SJCRH30 (cell line): ENCODE measurements at regions not wholly inside any gene's neighbourhood (a gene's known extent, or its start where the extent isn't known, plus 50 kb on each side); places are given as distances from the start of the nearest gene placed in this dataset.
"Not testable (repeated sequence)": the region's sequence is repeated elsewhere in the genome, so short reads cannot be mapped to it uniquely, and the experiment has no call there.

Experiments
- DNase-seq, 2 experiments: peaks; one replicate each; pipeline ENCODE4 v3.0.0-alpha.2; 2015 to 2020
- H3K27ac ChIP-seq: fragments of 250-450 bp; sonication (Bioruptor Pico); 2 replicates; pipeline ENCODE4 v1.5.1; 2020; ENCODE audit warnings: mild to moderate bottlenecking, moderate library complexity
- H3K27me3 ChIP-seq: fragments of 250-450 bp; sonication (Bioruptor Pico); 2 replicates; pipeline ENCODE4 v1.5.1; 2020; ENCODE audit warnings: mild to moderate bottlenecking, moderate library complexity
- H3K36me3 ChIP-seq: fragments of 250-450 bp; sonication (Bioruptor Pico); 2 replicates; pipeline ENCODE4 v1.5.1; 2020; ENCODE audit warnings: mild to moderate bottlenecking, moderate library complexity
- H3K4me1 ChIP-seq: fragments of 250-450 bp; sonication (Bioruptor Pico); 2 replicates; pipeline ENCODE4 v1.5.1; 2020; ENCODE audit warnings: mild to moderate bottlenecking, moderate library complexity
- H3K4me3 ChIP-seq: fragments of 250-450 bp; sonication (Bioruptor Pico); 2 replicates; pipeline ENCODE4 v1.5.1; 2020; ENCODE audit warnings: mild to moderate bottlenecking, moderate library complexity
- H3K9me3 ChIP-seq: fragments of 250-450 bp; sonication (Bioruptor Pico); replicated peaks from 2 replicates; pipeline ENCODE4 v1.5.1; 2020; ENCODE audit warnings: mild to moderate bottlenecking, moderate library complexity

DNA sequence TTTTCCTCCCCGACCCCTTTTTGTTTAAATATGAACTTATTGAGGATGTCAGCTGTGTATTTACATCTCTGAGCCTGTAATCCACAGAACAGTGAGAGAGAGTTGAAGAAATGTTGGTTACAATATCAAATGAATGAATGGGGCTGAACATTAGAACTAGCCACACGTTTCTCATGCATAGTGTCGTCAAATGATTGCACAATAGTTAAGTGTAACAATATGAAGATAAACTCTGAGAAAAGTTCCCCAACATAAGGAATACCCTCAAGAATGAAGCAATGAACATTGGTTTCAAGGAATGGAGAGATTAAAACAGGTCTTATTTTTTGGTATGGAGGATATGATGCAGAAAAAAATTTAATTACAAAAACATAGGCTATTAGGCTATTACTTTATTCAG lies 100.5 kb upstream of the DTNBP1 start:
- no peak overlapping the region for H3K4me3 ChIP-seq
- H3K9me3 ChIP-seq = no peaks in the 10 kb centered on the region
- no peaks in the 10 kb centered on the region for H3K36me3 ChIP-seq
- H3K27me3 ChIP-seq = no peaks in the 10 kb centered on the region
- no peak for DNase-seq
- no peaks in the 10 kb centered on the region; the same call in 1 of the 2 replicates for H3K4me1 ChIP-seq
- H3K27ac ChIP-seq = no peak overlapping the region

DNA sequence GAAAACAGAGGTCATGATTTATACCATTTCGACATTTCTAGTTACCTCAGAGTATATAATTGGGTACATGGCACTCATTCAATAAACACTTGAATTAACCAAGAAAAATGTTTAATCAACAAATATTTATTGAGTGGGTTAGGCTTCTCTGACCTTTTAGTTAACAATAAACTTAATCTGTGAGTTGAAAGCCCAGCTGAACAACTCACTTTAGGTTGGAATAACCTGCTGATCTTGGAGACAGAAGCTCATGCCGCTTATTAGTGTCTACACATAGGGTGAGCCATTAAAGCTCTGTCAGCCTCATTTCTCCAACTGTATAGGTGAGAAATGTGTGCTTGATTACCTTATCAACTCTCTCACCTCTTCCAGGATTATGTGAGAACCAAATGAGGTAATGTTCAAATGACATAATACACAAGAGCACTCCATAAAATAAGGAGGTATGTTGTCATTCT lies 98.2 kb upstream of the DTNBP1 start:
- H3K9me3 ChIP-seq = no peaks in the 10 kb centered on the region
- H3K4me1 ChIP-seq = no peaks in the 10 kb centered on the region; the same call in 1 of the 2 replicates
- H3K36me3 ChIP-seq = no peaks in the 10 kb centered on the region
- H3K27ac ChIP-seq = no peak overlapping the region
- no peak overlapping the region for H3K4me3 ChIP-seq
- H3K27me3 ChIP-seq = no peaks in the 10 kb centered on the region
- DNase-seq = no peak

DNA sequence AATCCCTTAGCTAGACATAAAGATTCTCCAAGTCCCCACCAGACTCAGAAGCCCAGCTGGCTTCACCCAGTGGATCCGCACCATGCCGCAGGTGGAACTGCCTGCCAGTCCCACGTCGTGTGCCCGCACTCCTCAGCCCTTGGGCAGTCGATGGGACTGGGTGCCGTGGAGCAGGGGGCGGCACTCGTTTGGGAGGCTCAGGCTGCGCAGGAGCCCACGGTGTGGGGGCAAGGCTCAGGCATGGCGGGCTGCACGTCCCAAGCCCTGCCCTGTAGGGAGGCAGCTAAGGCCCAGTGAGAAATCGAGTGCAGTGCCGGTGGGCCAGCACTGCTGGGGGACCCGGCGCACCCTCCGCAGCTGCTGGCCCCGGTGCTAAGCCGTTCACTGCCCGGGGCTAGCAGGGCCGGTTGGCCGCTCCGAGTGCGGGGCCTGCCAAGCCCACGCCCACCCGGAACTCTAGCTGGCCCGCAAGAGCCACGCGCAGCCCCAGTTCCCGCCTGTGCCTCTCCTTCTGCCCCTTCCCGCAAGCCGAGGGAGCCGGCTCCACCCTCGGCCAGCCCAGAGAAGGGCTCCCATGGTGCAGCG lies 95.9 kb upstream of the DTNBP1 start:
- no peak for DNase-seq
- H3K27me3 ChIP-seq = no peaks in the 10 kb centered on the region
- no peak overlapping the region for H3K4me3 ChIP-seq
- H3K9me3 ChIP-seq = no peaks in the 10 kb centered on the region
- H3K27ac ChIP-seq = no peak overlapping the region
- peaks cover 2% of the 10 kb centered on the region for H3K4me1 ChIP-seq
- no peaks in the 10 kb centered on the region for H3K36me3 ChIP-seq

DNA sequence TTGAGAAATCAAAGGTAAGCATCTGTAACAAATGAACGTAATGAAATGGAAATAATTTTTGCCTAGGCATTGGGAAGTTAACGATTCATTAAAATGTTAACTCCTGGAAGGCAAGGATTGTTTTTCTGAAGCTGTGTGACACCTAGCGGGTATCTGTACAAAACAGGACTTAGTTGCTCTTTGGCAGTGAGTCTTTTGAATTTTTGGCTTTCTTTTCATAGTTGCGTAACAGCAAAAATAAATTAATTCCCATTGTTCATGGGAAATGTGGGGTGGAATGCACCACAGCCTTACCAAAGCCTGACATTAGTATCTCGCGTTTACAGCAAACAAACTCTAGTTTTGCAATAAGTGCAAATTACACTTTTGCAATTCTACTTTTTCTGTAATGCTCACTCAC lies 92.7 kb upstream of the DTNBP1 start:
- Histone ChIP-seq H3K36me3 (no peaks in the 10 kb centered on the region), H3K9me3 (no peaks in the 10 kb centered on the region), H3K4me1 (peaks cover 2% of the 10 kb centered on the region; the same call in 1 of the 2 replicates), H3K27ac (no peak overlapping the region), H3K4me3 (no peak overlapping the region), H3K27me3 (no peaks in the 10 kb centered on the region)
- no peak for DNase-seq

DNA sequence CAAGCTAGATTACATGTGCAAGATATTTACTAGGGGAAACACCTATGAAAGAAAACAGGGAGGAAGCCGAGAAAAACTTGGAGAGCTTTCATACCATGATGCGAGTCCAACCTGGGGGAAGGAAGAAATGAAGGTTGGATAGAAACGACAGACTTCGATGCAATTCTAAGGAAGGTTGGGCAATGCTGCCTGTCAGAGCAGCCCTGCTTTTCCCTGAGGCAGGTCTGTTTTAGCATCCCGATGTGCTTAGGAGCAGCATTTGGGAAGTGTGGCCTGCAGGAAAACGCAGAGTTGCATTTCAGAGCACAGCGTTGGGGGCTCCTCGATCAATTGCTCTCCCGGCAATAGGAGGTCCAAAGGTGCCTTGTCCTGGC lies 91.9 kb upstream of the DTNBP1 start:
- Histone ChIP-seq H3K4me3 (no peak overlapping the region), H3K9me3 (no peaks in the 10 kb centered on the region), H3K4me1 (peaks cover 2% of the 10 kb centered on the region; the same call in 1 of the 2 replicates), H3K36me3 (no peaks in the 10 kb centered on the region), H3K27ac (no peak overlapping the region), H3K27me3 (no peaks in the 10 kb centered on the region)
- no peak for DNase-seq

DNA sequence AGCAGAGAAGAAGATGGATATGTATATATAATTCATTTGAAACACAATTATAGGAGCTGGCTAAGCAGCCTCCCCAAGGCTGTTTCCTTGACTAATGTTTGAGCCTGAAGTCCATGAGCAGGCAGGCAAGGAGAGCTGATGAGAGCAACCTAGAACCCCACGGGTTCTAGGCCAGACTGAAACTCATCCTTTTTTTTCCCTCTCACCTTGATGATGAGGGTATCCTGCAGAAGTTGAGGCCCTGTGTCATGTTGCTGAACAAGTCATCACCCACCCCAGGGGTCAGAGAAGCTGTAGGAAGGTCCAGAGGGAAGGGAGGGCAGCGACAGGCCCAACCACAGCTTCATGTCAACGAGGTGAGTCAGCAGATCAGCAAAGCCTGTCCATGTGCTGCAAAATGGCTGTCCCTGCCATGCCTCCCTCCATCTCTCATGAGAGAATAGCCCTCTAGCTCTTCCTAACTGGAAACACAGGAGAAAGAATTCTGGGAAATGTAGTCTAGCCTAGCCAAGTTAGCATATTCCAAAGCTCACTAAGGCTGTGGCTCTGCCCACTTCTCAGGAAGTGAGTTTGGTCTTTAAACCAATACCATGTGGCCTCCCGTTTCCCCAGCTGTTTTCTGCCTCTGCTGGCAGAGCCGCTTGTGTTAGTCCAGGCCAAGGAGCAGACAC lies 91.3 kb upstream of the DTNBP1 start:
- Histone ChIP-seq H3K36me3 (no peaks in the 10 kb centered on the region), H3K4me3 (no peak overlapping the region), H3K27me3 (no peaks in the 10 kb centered on the region), H3K9me3 (no peaks in the 10 kb centered on the region), H3K27ac (no peak overlapping the region), H3K4me1 (peaks cover 2% of the 10 kb centered on the region; the same call in 1 of the 2 replicates)
- peak; percentile 32 to 35 for DNase-seq

DNA sequence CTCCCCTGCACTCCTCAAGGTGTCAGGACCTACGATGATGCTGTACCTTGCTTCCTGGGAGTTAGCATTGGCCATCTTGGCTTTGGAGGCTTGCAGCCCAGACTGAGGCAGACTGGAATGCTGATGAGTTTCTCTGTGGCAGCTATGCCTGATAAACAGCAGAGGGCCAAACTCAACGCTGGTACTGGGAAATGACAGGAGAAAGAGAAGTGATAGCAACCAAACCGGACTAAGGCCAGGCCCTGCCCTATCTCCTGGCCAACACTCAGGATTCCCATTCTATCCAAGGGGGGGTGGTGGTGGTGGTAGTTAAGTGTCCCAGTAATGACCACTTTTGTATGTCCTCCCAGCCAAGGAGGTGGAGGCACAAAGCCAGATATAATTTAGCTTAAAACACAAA lies 90.0 kb upstream of the DTNBP1 start:
- peaks cover 2% of the 10 kb centered on the region; the same call in 1 of the 2 replicates for H3K4me1 ChIP-seq
- H3K9me3 ChIP-seq = no peaks in the 10 kb centered on the region
- no peak for DNase-seq
- no peaks in the 10 kb centered on the region for H3K27me3 ChIP-seq
- H3K4me3 ChIP-seq = no peak overlapping the region
- no peak overlapping the region for H3K27ac ChIP-seq
- H3K36me3 ChIP-seq = no peaks in the 10 kb centered on the region

DNA sequence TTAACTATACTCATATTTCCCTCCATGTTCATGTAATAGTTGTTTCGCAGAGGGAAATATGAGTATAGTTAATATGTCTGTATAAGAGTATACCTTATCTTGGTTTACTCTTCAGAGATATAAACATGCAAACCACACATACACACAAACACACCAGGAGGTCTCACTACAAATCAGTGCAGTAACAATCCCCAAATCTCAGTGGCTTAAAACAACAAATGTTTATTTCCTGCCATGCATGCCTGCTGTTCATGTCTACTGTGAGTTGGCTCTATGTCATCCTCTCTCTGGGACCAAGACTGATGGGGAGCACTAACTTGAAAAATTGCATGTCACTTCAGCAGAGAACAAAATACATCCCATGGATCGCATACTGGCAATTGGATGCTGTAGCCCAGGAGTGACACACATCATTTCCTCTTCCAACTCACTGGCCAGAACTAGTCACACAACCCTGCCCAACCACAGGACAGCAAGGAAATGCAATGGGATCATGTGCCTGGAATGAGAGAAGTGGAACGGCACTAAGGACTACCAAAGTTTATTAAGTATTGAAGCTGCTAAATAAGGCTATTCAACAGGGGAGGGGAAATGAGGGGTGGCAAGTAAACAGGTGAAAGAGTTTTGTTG lies 89.0 kb upstream of the DTNBP1 start:
- no peaks in the 10 kb centered on the region for H3K27me3 ChIP-seq
- DNase-seq = no peak
- H3K27ac ChIP-seq = no peak overlapping the region
- peaks cover 2% of the 10 kb centered on the region; the same call in 1 of the 2 replicates for H3K4me1 ChIP-seq
- no peaks in the 10 kb centered on the region for H3K9me3 ChIP-seq
- no peak overlapping the region for H3K4me3 ChIP-seq
- H3K36me3 ChIP-seq = no peaks in the 10 kb centered on the region

DNA sequence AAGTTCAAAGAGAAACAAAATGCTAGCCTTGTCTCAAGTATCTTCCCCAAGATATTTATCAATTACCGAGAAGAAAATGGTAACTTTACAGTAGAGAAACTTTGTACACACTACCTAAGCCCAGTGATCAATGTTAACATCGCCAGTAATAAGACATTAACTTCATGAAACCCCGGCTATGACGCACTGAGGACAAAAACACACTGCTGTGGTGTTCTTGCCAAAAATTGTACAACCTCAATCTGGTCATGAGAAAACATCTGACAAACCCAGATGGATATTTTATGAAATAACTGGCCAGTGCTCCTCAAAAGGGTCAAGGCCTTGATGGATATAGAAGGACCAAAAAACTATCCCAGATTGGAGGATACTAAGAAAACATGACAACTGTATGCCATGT lies 85.5 kb upstream of the DTNBP1 start:
- no peak overlapping the region for H3K27ac ChIP-seq
- H3K27me3 ChIP-seq = no peaks in the 10 kb centered on the region
- no peak overlapping the region for H3K4me3 ChIP-seq
- H3K36me3 ChIP-seq = no peaks in the 10 kb centered on the region
- no peak for DNase-seq
- no peaks in the 10 kb centered on the region for H3K4me1 ChIP-seq
- no peaks in the 10 kb centered on the region for H3K9me3 ChIP-seq

DNA sequence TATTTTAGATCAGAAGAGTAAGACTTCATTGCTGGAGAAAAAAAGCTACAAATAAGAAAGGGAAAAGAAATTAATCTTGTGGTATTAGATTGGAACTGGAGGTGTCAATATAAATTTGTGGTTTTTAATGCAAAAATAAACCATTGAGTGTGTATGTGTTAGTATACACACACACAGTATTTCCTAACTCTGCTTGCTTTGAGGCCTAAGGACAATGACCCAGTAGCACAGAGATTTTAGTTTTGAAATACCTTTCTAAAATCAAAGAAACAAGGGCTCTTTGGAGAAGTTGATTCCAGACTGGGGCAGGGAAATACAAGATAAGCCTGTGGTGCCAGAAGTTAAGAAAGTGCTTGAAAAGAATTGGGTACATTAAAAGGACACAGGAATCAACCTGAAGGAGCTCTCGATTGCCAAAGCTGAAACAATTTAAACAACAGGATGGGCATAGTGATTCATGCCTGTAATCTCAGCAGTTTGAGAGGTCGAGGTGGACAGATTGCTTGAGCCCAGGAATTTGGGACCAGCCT lies 84.6 kb upstream of the DTNBP1 start:
- Histone ChIP-seq H3K27ac (no peak overlapping the region), H3K27me3 (no peaks in the 10 kb centered on the region), H3K36me3 (no peaks in the 10 kb centered on the region), H3K4me1 (no peaks in the 10 kb centered on the region), H3K4me3 (no peak overlapping the region), H3K9me3 (no peaks in the 10 kb centered on the region)
- no peak for DNase-seq

DNA sequence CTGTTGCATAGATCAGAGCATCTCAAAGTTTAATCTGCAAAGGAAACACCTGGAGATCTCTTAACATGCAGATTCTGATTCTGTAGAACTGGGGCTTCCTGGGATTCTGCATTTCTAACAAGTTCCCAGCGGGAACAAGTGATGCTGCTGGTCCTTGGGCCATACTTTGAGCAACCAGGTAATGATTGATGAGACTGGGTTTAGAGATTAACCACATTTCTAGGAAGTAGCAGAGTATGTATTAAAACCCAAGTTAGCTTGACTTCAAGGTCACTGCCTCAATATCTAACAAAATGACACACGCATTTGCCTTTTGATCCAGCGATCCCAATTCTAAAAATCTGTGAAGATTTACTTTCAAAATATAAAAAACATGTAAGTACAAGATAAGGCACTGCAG lies 83.0 kb upstream of the DTNBP1 start:
- no peaks in the 10 kb centered on the region for H3K9me3 ChIP-seq
- no peaks in the 10 kb centered on the region for H3K36me3 ChIP-seq
- DNase-seq = no peak
- H3K27me3 ChIP-seq = no peaks in the 10 kb centered on the region
- H3K4me3 ChIP-seq = no peak overlapping the region
- H3K27ac ChIP-seq = no peak overlapping the region
- no peaks in the 10 kb centered on the region for H3K4me1 ChIP-seq

DNA sequence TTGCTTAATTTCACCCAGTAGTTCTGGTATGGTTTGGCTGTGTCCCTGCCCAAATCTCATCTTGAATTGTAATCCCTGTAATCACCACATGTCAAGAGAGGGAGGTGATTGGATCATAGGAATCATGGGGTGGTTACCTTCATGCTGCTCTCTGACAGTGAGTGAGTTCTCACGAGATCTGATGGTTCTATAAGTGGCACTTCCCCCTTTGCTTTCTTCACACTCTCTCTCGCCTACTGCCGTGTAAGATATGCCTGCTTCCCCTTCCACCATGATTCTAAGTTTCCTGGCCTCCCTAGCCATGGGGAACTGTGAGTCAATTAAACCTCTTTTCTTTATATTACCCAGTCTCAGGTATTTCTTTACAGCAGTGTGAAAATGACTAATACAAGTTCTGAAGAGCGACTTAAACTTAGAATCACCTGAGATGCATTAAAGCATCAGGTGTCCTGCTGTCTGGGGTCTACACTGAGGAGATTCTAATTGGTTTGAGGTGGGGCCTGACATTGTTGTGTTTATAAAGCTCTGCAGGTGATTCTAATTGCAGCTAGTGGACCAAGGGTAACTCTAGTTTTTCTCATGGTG lies 82.1 kb upstream of the DTNBP1 start:
- Histone ChIP-seq H3K27me3 (no peaks in the 10 kb centered on the region), H3K27ac (no peak overlapping the region)
- DNase-seq = no peak

DNA sequence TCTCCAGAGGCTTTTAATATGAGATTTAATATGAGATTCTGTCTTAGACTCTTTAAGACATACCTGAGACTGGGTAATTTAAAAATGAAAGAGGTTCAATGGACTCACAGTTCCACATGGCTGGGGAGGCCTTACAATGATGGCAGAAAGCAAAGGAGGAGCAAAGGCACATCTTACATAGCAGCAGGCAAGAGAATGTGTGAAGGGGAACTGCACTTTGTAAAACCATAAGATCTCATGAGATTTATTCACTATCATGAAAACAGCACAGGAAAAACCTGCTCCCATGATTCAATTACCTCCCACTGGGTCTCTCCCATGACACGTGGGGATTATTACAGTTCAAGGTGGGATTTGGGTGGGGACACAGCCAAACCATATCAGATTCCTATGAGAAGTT lies 79.2 kb upstream of the DTNBP1 start:
- not testable (repeated sequence) for DNase-seq, H3K27ac ChIP-seq, H3K4me3 ChIP-seq, H3K9me3 ChIP-seq, H3K27me3 ChIP-seq, H3K4me1 ChIP-seq, H3K36me3 ChIP-seq

More for the DNA sequence above, 82.1 kb upstream of the DTNBP1 start:
- no peaks in the 10 kb centered on the region for H3K4me1 ChIP-seq
- H3K36me3 ChIP-seq = no peaks in the 10 kb centered on the region
- H3K9me3 ChIP-seq = no peaks in the 10 kb centered on the region
- H3K4me3 ChIP-seq = no peak overlapping the region

DNA sequence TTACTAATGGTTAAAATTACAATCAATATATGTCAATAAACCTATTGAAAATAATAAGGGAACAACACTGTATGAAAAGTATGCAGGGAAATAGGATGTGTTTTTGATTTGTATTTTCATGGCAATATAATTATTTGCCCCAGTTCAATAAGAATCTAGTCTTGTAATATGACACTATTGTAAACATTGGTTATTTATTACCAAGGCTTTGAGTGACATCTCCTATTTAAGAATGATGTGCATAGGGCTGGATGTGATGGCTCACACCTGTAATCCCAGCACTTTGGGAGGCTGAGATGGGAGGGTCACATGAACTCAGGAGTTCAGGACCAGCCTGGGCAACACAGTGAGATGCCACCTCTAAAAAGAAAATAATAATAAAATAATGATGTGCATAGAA lies 78.6 kb upstream of the DTNBP1 start:
- Histone ChIP-seq H3K9me3 (no peaks in the 10 kb centered on the region), H3K4me1 (no peaks in the 10 kb centered on the region), H3K36me3 (no peaks in the 10 kb centered on the region), H3K27me3 (no peaks in the 10 kb centered on the region), H3K27ac (no peak overlapping the region), H3K4me3 (no peak overlapping the region)
- no peak for DNase-seq

DNA sequence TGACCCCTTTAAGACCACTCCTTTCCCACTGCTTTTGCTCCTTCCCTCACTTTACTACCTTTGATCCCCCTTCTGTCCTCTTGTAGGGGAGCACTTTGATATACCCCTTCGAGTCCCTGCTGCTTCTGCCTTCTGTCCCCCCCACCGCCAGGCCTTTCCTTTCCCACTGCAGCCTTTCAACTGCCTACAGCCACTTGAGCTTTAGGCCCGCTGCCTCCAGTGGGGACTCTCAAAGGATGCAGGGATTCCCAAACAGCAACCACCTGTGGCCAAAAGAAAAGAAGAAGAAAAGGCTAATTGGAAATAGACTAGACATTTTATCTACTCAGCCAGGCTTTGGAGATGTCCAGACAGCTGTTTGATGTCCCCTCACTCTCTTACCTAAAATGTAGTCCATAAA lies 77.0 kb upstream of the DTNBP1 start:
- peaks cover 11% of the 10 kb centered on the region for H3K4me1 ChIP-seq
- H3K9me3 ChIP-seq = no peaks in the 10 kb centered on the region
- no peak for DNase-seq
- no peak overlapping the region for H3K4me3 ChIP-seq
- no peak overlapping the region for H3K27ac ChIP-seq
- H3K27me3 ChIP-seq = no peaks in the 10 kb centered on the region
- H3K36me3 ChIP-seq = no peaks in the 10 kb centered on the region
